SU-DHL-6 (cell line): ENCODE measurements at regions not wholly inside any gene's neighbourhood (a gene's known extent, or its start where the extent isn't known, plus 50 kb on each side); places are given as distances from the start of the nearest gene placed in this dataset.

Experiments
- CTCF ChIP-seq: fragments of 200-600 bp; sonication (generic); IDR thresholded peaks from one replicate; pipeline ENCODE4 v1.5.1; 2017; ENCODE audit warnings: antibody characterized with exemption, mild to moderate bottlenecking, low read length, moderate library complexity; ENCODE audit not compliant: insufficient read depth, poor library complexity, severe bottlenecking
- EZH2phosphoT487 ChIP-seq: fragments of 200-600 bp; sonication (generic), shearing (Covaris generic); conservative IDR thresholded peaks from 2 replicates; pipeline ENCODE4 v1.6.1; 2018; ENCODE audit warnings: mild to moderate bottlenecking, antibody characterized with exemption, low read length, moderate library complexity, mixed read lengths

- TF ChIP-seq CTCF (no peak), EZH2phosphoT487 (no peak)
Measured at GRCh38 chr1:29456685-29457435, 220.5 kb downstream of the PTPRU start.
